Loucy (cell line): ENCODE measurements at regions not wholly inside any gene's neighbourhood (a gene's known extent, or its start where the extent isn't known, plus 50 kb on each side); places are given as distances from the start of the nearest gene placed in this dataset.

ENCODE experiments used
- EZH2phosphoT487 ChIP-seq: fragments of 200-600 bp; IDR thresholded peaks from 2 replicates; pipeline ENCODE4 v1.6.1; 2018; ENCODE audit warnings: antibody characterized with exemption, mild to moderate bottlenecking, moderate library complexity, borderline replicate concordance
- TF ChIP-seq, protein P1 (sequence below): fragments of 200-600 bp; sonication (generic); conservative IDR thresholded peaks from 2 replicates; pipeline ENCODE4 v1.5.1; 2014; ENCODE audit warnings: mild to moderate bottlenecking, antibody characterized with exemption, low read length

DNA sequence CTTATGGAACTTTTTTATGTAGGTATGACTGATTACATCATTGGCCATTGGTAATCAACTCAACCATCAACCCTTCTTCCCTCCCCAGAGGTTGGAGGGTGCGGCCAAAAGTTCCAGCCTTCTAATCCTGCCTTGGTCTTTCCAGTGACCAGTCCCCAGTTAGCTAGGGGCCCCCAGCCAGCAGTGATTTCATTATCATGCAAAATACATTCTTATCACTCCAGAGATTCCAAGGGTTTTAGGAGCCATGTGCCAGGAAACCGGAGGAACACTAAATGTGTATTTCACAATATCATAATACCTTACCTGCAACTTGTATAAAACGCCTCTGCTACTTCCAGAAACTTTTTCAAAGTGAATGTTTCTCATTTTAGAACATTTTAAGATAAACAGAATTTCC, 181.5 kb upstream of the PELI2 start:
- TF ChIP-seq, protein P1, sequence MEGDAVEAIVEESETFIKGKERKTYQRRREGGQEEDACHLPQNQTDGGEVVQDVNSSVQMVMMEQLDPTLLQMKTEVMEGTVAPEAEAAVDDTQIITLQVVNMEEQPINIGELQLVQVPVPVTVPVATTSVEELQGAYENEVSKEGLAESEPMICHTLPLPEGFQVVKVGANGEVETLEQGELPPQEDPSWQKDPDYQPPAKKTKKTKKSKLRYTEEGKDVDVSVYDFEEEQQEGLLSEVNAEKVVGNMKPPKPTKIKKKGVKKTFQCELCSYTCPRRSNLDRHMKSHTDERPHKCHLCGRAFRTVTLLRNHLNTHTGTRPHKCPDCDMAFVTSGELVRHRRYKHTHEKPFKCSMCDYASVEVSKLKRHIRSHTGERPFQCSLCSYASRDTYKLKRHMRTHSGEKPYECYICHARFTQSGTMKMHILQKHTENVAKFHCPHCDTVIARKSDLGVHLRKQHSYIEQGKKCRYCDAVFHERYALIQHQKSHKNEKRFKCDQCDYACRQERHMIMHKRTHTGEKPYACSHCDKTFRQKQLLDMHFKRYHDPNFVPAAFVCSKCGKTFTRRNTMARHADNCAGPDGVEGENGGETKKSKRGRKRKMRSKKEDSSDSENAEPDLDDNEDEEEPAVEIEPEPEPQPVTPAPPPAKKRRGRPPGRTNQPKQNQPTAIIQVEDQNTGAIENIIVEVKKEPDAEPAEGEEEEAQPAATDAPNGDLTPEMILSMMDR, result no peak
- TF ChIP-seq EZH2phosphoT487, result no peak
